A549 (cell line): ENCODE measurements at regions not wholly inside any gene's neighbourhood (a gene's known extent, or its start where the extent isn't known, plus 50 kb on each side); places are given as distances from the start of the nearest gene placed in this dataset.

ENCODE experiments used
- ATAC-seq, 2 experiments: fragments of 200-7000 bp in 1 of 2; fragments of >200 bp in 1 of 2; cut with Nextera tagmentation in 1 of 2; cut with Tn5 transposase in 1 of 2; 3 replicates each; pipeline versions ENCODE4 v1.8.0 to v1.9.1; 2018 to 2020; ENCODE audit warnings: mild to moderate bottlenecking in 1 of 2, moderate library complexity in 1 of 2
- CTCF ChIA-PET: fragments of 300-600 bp; sonication (Branson Sonifier 250); formaldehyde crosslinking; extraction: SDS; loops from one replicate; lab custom pipeline; 2021; ENCODE audit warnings: antibody characterized with exemption, inconsistent platforms; lab: Yijun Ruan, JAX
- POLR2A ChIA-PET: fragments of 350-600 bp; formaldehyde crosslinking; extraction: SDS; loops from one replicate; lab custom pipeline; 2021; ENCODE audit warnings: antibody characterized with exemption, inconsistent platforms; lab: Yijun Ruan, JAX
- DNase-seq, 2 experiments: peaks; one replicate each; pipeline versions ENCODE4 v3.0.0 to v3.0.0-alpha.2; 2011 to 2016; ENCODE audit warnings: low read depth in 1 of 2, low spot score in 1 of 2
- FAIRE-seq: peaks from 2 replicates; lab custom pipeline; 2011; peaks lifted over from hg19 to GRCh38; lab: Jason Lieb, UNC
- H3K27ac ChIP-seq, 2 experiments: fragments of >200 bp; sonication (Bioruptor Twin); formaldehyde crosslinking; 3 replicates each; pipeline ENCODE4 v1.5.1; 2016 to 2017
- H3K4me1 ChIP-seq: fragments of >200 bp; sonication (Bioruptor Twin); formaldehyde crosslinking; 3 replicates; pipeline ENCODE4 v1.6.1; 2016
- H3K4me2 ChIP-seq: fragments of >200 bp; sonication (Bioruptor Twin); formaldehyde crosslinking; 3 replicates; pipeline ENCODE4 v1.6.1; 2016
- H3K4me3 ChIP-seq: fragments of >200 bp; sonication (Bioruptor Twin); formaldehyde crosslinking; 3 replicates; pipeline ENCODE4 v1.5.1; 2016
- H3K9me3 ChIP-seq: fragments of >200 bp; sonication (Bioruptor Twin); formaldehyde crosslinking; 3 replicates; pipeline ENCODE4 v1.6.1; 2016
- BHLHE40 ChIP-seq: IDR thresholded peaks from 2 replicates; pipeline ENCODE4 v1.6.1; 2012; ENCODE audit warnings: low read depth, low read length, inconsistent platforms
- CBX8 ChIP-seq: fragments of 200-600 bp; sonication (generic); IDR thresholded peaks from 2 replicates; pipeline ENCODE4 v1.6.1; 2016
- CHD2 ChIP-seq: fragments of 150-350 bp; IDR thresholded peaks from 2 replicates; pipeline ENCODE4 v1.6.1; 2014; ENCODE audit warnings: low read length; ENCODE audit not compliant: partially characterized antibody
- EHMT2 ChIP-seq: fragments of 200-600 bp; sonication (generic); IDR thresholded peaks from 2 replicates; pipeline ENCODE4 v1.6.1; 2016; ENCODE audit warnings: antibody characterized with exemption, low read depth, mild to moderate bottlenecking, moderate library complexity
- EP300 ChIP-seq, 2 experiments: fragments of >200 bp; sonication (Bioruptor Twin); formaldehyde crosslinking; IDR thresholded peaks; 2 replicates in 1 of 2; 3 replicates in 1 of 2; pipeline ENCODE4 v1.6.1; 2016 to 2017
- FOSB ChIP-seq: fragments of 250-450 bp; sonication (Bioruptor Pico); IDR thresholded peaks from 2 replicates; pipeline ENCODE4 v1.5.0; 2020; ENCODE audit warnings: mild to moderate bottlenecking, moderate library complexity
- HEYL ChIP-seq: fragments of 250-450 bp; sonication (Bioruptor Pico); IDR thresholded peaks from 2 replicates; pipeline ENCODE4 v1.8.0; 2021; ENCODE audit warnings: mild to moderate bottlenecking, moderate library complexity
- HOXA7 ChIP-seq: fragments of 250-450 bp; sonication (Bioruptor Pico); IDR thresholded peaks from 2 replicates; pipeline ENCODE4 v1.5.0; 2020; ENCODE audit warnings: mild to moderate bottlenecking, moderate library complexity
- HOXB13 ChIP-seq: fragments of 250-450 bp; sonication (Bioruptor Pico); IDR thresholded peaks from 2 replicates; pipeline ENCODE4 v1.5.0; 2020; ENCODE audit warnings: low read depth, mild to moderate bottlenecking, moderate library complexity
- HOXB5 ChIP-seq: fragments of 250-450 bp; sonication (Bioruptor Pico); IDR thresholded peaks from 2 replicates; pipeline ENCODE4 v1.5.0; 2020; ENCODE audit warnings: mild to moderate bottlenecking, moderate library complexity
- KDM1A ChIP-seq: fragments of 200-600 bp; sonication (generic); IDR thresholded peaks from 2 replicates; pipeline ENCODE4 v1.6.1; 2016; ENCODE audit warnings: low read depth, mild to moderate bottlenecking
- MAZ ChIP-seq: fragments of 150-350 bp; IDR thresholded peaks from 2 replicates; pipeline ENCODE4 v1.6.1; 2014; ENCODE audit warnings: antibody characterized with exemption, low read depth, low read length, borderline replicate concordance
- MYC ChIP-seq: IDR thresholded peaks from 2 replicates; pipeline ENCODE4 v1.6.1; 2012; ENCODE audit warnings: mild to moderate bottlenecking, inconsistent platforms, low read length, improper control_type of control experiment, borderline replicate concordance
- NPAS2 ChIP-seq: fragments of 250-450 bp; sonication (Bioruptor Pico); IDR thresholded peaks from 2 replicates; pipeline ENCODE4 v1.8.0; 2022; ENCODE audit warnings: mild to moderate bottlenecking, moderate library complexity, borderline replicate concordance
- PHF8 ChIP-seq: fragments of 200-600 bp; sonication (generic); IDR thresholded peaks from 2 replicates; pipeline ENCODE4 v1.6.1; 2016; ENCODE audit warnings: low read depth, mild to moderate bottlenecking, antibody characterized with exemption, moderate library complexity, borderline replicate concordance
- POLR2AphosphoS2 ChIP-seq: conservative IDR thresholded peaks from 2 replicates; pipeline ENCODE4 v1.6.1; 2012; ENCODE audit warnings: low read length, improper control_type of control experiment, inconsistent platforms
- RAD21 ChIP-seq, 2 experiments: fragments of >200 bp in 1 of 2; sonication (Bioruptor Twin) in 1 of 2; formaldehyde crosslinking in 1 of 2; IDR thresholded peaks in 1 of 2; conservative IDR thresholded peaks in 1 of 2; 2 replicates in 1 of 2; 3 replicates in 1 of 2; pipeline ENCODE4 v1.6.1; 2012 to 2018; ENCODE audit warnings: inconsistent platforms in 1 of 2
- RNF2 ChIP-seq: fragments of 200-600 bp; sonication (generic); IDR thresholded peaks from 2 replicates; pipeline ENCODE4 v1.6.1; 2016; ENCODE audit warnings: low read depth, mild to moderate bottlenecking, antibody characterized with exemption, moderate library complexity, borderline replicate concordance
- SMC3 ChIP-seq: fragments of >200 bp; sonication (Bioruptor Twin); formaldehyde crosslinking; IDR thresholded peaks from 3 replicates; pipeline ENCODE4 v1.6.1; 2018; ENCODE audit warnings: inconsistent platforms
- SREBF2 ChIP-seq: fragments of 450-650 bp; IDR thresholded peaks from 2 replicates; pipeline ENCODE4 v1.6.1; 2014; ENCODE audit warnings: mild to moderate bottlenecking, moderate library complexity
- TP53 ChIP-seq: fragments of 250-450 bp; sonication (Bioruptor Pico); IDR thresholded peaks from 2 replicates; pipeline ENCODE4 v1.5.0; 2021; ENCODE audit warnings: mild to moderate bottlenecking, moderate library complexity
- ZFP36 ChIP-seq: fragments of 450-650 bp; IDR thresholded peaks from 2 replicates; pipeline ENCODE4 v1.6.1; 2014; ENCODE audit warnings: borderline replicate concordance; ENCODE audit not compliant: partially characterized antibody
- ZNF302 ChIP-seq: fragments of 250-450 bp; sonication (Bioruptor Pico); IDR thresholded peaks from 2 replicates; pipeline ENCODE4 v1.9.0; 2021; ENCODE audit warnings: inconsistent platforms, mild to moderate bottlenecking, moderate library complexity
- WGBS: methylation state at CpG from one replicate; pipeline ENCODE4 v1.1.6; 2017; ENCODE audit errors: missing lambda C conversion rate; 5-methylcytosine and 5-hydroxymethylcytosine counted together
- TF ChIP-seq, protein P1 (sequence below): IDR thresholded peaks from 2 replicates; pipeline ENCODE4 v1.6.1; 2012
- TF ChIP-seq, protein P2 (sequence below): fragments of 250-450 bp; sonication (Bioruptor Pico); IDR thresholded peaks from 2 replicates; pipeline ENCODE4 v1.5.0; 2020; ENCODE audit warnings: low read depth, mild to moderate bottlenecking, moderate library complexity
- TF ChIP-seq, protein P3 (sequence below): IDR thresholded peaks from 2 replicates; pipeline ENCODE4 v1.6.1; 2012; ENCODE audit warnings: low read depth, borderline replicate concordance
- TF ChIP-seq, protein P4 (sequence below): fragments of >200 bp; sonication (Bioruptor Twin); formaldehyde crosslinking; IDR thresholded peaks from 2 replicates; pipeline ENCODE4 v1.6.1; 2016

DNA sequence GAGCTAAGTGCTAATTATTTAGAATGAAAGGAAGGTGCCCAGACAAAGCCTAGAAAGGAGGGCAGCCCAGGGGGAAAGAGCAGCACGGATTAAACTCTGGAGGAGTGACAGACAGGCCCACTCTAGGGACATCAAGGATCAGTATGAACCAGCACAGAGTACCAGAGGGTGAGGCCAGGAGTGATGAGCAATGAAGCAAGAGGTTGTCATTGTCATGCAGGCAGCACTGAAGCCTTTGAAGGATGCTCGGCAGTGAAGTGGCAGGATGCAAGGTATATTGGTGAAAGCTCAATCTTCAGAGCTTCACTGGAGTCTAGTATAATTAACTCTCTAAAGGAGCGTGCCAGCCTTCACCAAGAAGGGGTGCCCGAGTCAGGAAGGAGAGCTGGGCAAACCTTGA lies 112.0 kb upstream of the INHBA start:
- no peak overlapping the region for H3K4me2 ChIP-seq
- ChIA-PET POLR2A (no interaction called here), CTCF (no interaction called here)
- TF ChIP-seq ZNF302 (CRISPR knock-in tag) (no peak), FOSB (no peak)
- DNase-seq (no peak), FAIRE-seq (no peak), ATAC-seq (no peak)
- no peaks in the 10 kb centered on the region for H3K9me3 ChIP-seq
- H3K4me3 ChIP-seq: no peak overlapping the region
- H3K4me1 ChIP-seq: no peaks in the 10 kb centered on the region
- 3% methylated on average over 4 of the region's 4 CpGs for WGBS
- no peak overlapping the region for H3K27ac ChIP-seq

DNA sequence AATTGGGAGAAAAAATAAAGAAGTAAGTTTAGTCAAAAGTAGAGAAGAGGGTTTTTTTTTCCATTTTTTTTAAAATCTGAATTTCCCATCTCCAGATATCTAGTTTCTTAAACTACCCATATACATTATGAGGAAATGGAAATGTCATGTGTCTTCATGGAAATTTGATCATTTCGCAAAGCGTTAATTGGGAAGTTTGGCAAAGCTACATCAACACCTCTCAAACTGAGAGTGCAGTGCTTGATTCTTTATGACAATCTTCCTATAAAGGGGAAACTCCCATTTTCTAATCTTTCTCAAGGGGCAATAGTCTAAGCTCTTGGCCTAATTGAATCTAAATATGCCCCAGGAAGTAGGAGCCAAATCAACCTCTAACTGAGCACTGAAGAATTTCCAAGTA lies 110.4 kb upstream of the INHBA start:
- ChIA-PET POLR2A (no interaction called here), CTCF (no interaction called here)
- H3K9me3 ChIP-seq: no peaks in the 10 kb centered on the region
- 90% methylated on average over 2 of the region's 2 CpGs for WGBS
- DNase-seq: no peak
- no peak overlapping the region for H3K4me3 ChIP-seq
- TF ChIP-seq, protein P1, sequence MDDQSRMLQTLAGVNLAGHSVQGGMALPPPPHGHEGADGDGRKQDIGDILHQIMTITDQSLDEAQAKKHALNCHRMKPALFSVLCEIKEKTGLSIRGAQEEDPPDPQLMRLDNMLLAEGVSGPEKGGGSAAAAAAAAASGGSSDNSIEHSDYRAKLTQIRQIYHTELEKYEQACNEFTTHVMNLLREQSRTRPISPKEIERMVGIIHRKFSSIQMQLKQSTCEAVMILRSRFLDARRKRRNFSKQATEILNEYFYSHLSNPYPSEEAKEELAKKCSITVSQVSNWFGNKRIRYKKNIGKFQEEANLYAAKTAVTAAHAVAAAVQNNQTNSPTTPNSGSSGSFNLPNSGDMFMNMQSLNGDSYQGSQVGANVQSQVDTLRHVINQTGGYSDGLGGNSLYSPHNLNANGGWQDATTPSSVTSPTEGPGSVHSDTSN: no peak
- TF ChIP-seq, protein P2, sequence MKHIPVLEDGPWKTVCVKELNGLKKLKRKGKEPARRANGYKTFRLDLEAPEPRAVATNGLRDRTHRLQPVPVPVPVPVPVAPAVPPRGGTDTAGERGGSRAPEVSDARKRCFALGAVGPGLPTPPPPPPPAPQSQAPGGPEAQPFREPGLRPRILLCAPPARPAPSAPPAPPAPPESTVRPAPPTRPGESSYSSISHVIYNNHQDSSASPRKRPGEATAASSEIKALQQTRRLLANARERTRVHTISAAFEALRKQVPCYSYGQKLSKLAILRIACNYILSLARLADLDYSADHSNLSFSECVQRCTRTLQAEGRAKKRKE (CRISPR knock-in tag): no peak
- TF ChIP-seq EHMT2 (no peak), HEYL (CRISPR knock-in tag) (no peak), RAD21 (conservative IDR thresholded peaks at IDR 0.05 in 1 of 2, IDR thresholded peaks at IDR 0.05 in 1 of 2) (no peak), ZFP36 (no peak), FOSB (no peak), CBX8 (no peak)
- TF ChIP-seq, protein P3, sequence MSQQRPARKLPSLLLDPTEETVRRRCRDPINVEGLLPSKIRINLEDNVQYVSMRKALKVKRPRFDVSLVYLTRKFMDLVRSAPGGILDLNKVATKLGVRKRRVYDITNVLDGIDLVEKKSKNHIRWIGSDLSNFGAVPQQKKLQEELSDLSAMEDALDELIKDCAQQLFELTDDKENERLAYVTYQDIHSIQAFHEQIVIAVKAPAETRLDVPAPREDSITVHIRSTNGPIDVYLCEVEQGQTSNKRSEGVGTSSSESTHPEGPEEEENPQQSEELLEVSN: no peak
- no peak overlapping the region for H3K4me2 ChIP-seq
- no peak for FAIRE-seq
- ATAC-seq: no peak
- H3K4me1 ChIP-seq: no peaks in the 10 kb centered on the region
- no peak overlapping the region for H3K27ac ChIP-seq

DNA sequence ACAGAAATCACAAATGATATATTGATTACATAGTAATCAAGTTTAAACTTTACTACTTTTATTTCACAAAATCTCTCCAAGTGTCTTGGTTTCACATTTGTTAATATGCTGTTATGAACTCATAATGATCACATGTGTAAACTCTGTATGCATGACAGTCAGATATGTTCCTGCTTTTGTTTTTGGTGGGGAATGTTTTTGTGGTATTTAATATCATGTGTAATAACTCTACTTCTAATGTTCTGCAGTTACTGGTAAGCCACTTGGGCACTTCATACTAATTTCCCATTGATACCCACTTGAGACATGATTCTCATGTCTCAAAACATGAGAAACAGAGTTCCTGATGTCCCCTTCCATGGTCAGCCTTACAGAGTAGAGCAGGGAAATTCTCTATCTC lies 109.1 kb upstream of the INHBA start:
- no peak for DNase-seq
- Histone ChIP-seq H3K4me2 (no peak overlapping the region), H3K4me3 (no peak overlapping the region), H3K4me1 (no peaks in the 10 kb centered on the region), H3K27ac (no peak overlapping the region), H3K9me3 (no peaks in the 10 kb centered on the region)
- no peak for ATAC-seq
- POLR2A ChIA-PET: no interaction called here
- CTCF ChIA-PET: no interaction called here
- FAIRE-seq: no peak
- TF ChIP-seq KDM1A: no peak
- TF ChIP-seq TP53 (CRISPR knock-in tag): no peak
- no peak for TF ChIP-seq SREBF2
- no peak for TF ChIP-seq NPAS2 (CRISPR knock-in tag)
- TF ChIP-seq MYC: no peak
- no peak for TF ChIP-seq SMC3
- TF ChIP-seq HOXA7 (CRISPR knock-in tag): no peak
- TF ChIP-seq RNF2: no peak
- no peak for TF ChIP-seq HOXB13 (CRISPR knock-in tag)
- TF ChIP-seq HOXB5 (CRISPR knock-in tag): no peak
- TF ChIP-seq, protein P4, sequence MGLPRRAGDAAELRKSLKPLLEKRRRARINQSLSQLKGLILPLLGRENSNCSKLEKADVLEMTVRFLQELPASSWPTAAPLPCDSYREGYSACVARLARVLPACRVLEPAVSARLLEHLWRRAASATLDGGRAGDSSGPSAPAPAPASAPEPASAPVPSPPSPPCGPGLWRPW: no peak
- no peak for TF ChIP-seq POLR2AphosphoS2
- no peak for TF ChIP-seq PHF8
- TF ChIP-seq MAZ: no peak
- no peak for TF ChIP-seq BHLHE40
- no peak for TF ChIP-seq CHD2
- TF ChIP-seq EP300 (IDR thresholded peaks at IDR 0.05): no peak
